H9 (cell line): ENCODE measurements at regions not wholly inside any gene's neighbourhood (a gene's known extent, or its start where the extent isn't known, plus 50 kb on each side); places are given as distances from the start of the nearest gene placed in this dataset.

Experiments
- DNase-seq: peaks from one replicate; pipeline ENCODE4 v3.0.0-alpha.2; 2017
- H2AFZ ChIP-seq: one replicate; pipeline ENCODE4 v1.6.1; 2013; ENCODE audit warnings: mild to moderate bottlenecking, low read length, control low read depth, moderate library complexity
- H2AK5ac ChIP-seq: 2 replicates; pipeline ENCODE4 v1.6.1; 2013; ENCODE audit warnings: low read length, control low read depth, mixed read lengths; ENCODE audit not compliant: insufficient read length
- H2BK120ac ChIP-seq: one replicate; pipeline ENCODE4 v1.6.1; 2013; ENCODE audit warnings: low read depth, mild to moderate bottlenecking, low read length, control low read depth, inconsistent platforms; ENCODE audit not compliant: poor library complexity, severe bottlenecking
- H2BK12ac ChIP-seq: 2 replicates; pipeline ENCODE4 v1.6.1; 2013; ENCODE audit warnings: low read length, control low read depth, mixed read lengths, low read depth; ENCODE audit not compliant: insufficient read length
- H2BK15ac ChIP-seq: 2 replicates; pipeline ENCODE4 v1.6.1; 2013; ENCODE audit warnings: low read depth, low read length, control low read depth
- H2BK20ac ChIP-seq: one replicate; pipeline ENCODE4 v1.6.1; 2013; ENCODE audit warnings: low read depth, mild to moderate bottlenecking, low read length, control low read depth, inconsistent platforms; ENCODE audit not compliant: poor library complexity, severe bottlenecking
- H2BK5ac ChIP-seq: 2 replicates; pipeline ENCODE4 v1.6.1; 2013; ENCODE audit warnings: low read length, control low read depth, mixed read lengths; ENCODE audit not compliant: insufficient read length
- H3K14ac ChIP-seq: 2 replicates; pipeline ENCODE4 v1.6.1; 2013; ENCODE audit warnings: low read length, control low read depth; ENCODE audit not compliant: insufficient read depth
- H3K18ac ChIP-seq: 2 replicates; pipeline ENCODE4 v1.6.1; 2013; ENCODE audit warnings: low read depth, mild to moderate bottlenecking, mixed read lengths, low read length, control low read depth; ENCODE audit not compliant: insufficient read length
- H3K23ac ChIP-seq: 2 replicates; pipeline ENCODE4 v1.6.1; 2013; ENCODE audit warnings: low read length, control low read depth, mixed read lengths, low read depth; ENCODE audit not compliant: insufficient read length
- H3K23me2 ChIP-seq: 2 replicates; pipeline ENCODE4 v1.6.1; 2013; ENCODE audit warnings: low read depth, mild to moderate bottlenecking, mixed read lengths, low read length, control low read depth; ENCODE audit not compliant: insufficient read length, poor library complexity, severe bottlenecking
- H3K27ac ChIP-seq: 2 replicates; pipeline ENCODE4 v1.5.1; 2013; ENCODE audit warnings: low read length, control low read depth, mixed read lengths, low read depth; ENCODE audit not compliant: insufficient read length
- H3K27me3 ChIP-seq: 2 replicates; pipeline ENCODE4 v1.6.1; 2013; ENCODE audit warnings: low read length, control low read depth, inconsistent platforms; ENCODE audit not compliant: insufficient read depth
- H3K4ac ChIP-seq: 2 replicates; pipeline ENCODE4 v1.6.1; 2013; ENCODE audit warnings: low read depth, mild to moderate bottlenecking, control low read depth, inconsistent platforms, low read length, moderate library complexity
- H3K4me1 ChIP-seq: 2 replicates; pipeline ENCODE4 v1.6.1; 2013; ENCODE audit warnings: low read length, control low read depth, inconsistent platforms; ENCODE audit not compliant: insufficient read depth
- H3K4me2 ChIP-seq: 2 replicates; pipeline ENCODE4 v1.6.1; 2013; ENCODE audit warnings: low read length, control low read depth, mixed read lengths; ENCODE audit not compliant: insufficient read length, insufficient read depth
- H3K56ac ChIP-seq: 2 replicates; pipeline ENCODE4 v1.6.1; 2013; ENCODE audit warnings: low read depth, mild to moderate bottlenecking, mixed read lengths, low read length, control low read depth; ENCODE audit not compliant: insufficient read length
- H3K79me1 ChIP-seq: 2 replicates; pipeline ENCODE4 v1.6.1; 2013; ENCODE audit warnings: low read depth, mild to moderate bottlenecking, moderate library complexity, low read length, control low read depth, inconsistent platforms; ENCODE audit not compliant: insufficient read depth, poor library complexity, severe bottlenecking
- H3K79me2 ChIP-seq: 2 replicates; pipeline ENCODE4 v1.6.1; 2013; ENCODE audit warnings: low read length, control low read depth, inconsistent platforms; ENCODE audit not compliant: insufficient read depth
- H3K9ac ChIP-seq: 2 replicates; pipeline ENCODE4 v1.6.1; 2013; ENCODE audit warnings: low read length, control low read depth, mixed read lengths; ENCODE audit not compliant: insufficient read length; ENCODE audit errors: extremely low read depth
- H3K9me3 ChIP-seq: one replicate; pipeline ENCODE4 v1.6.1; 2013; ENCODE audit warnings: low read depth, low read length, inconsistent platforms; ENCODE audit not compliant: control insufficient read depth
- H3T11ph ChIP-seq: one replicate; pipeline ENCODE4 v1.6.1; 2013; ENCODE audit warnings: mild to moderate bottlenecking, low read length, control low read depth, inconsistent platforms
- H4K20me1 ChIP-seq: one replicate; pipeline ENCODE4 v1.6.1; 2013; ENCODE audit not compliant: control insufficient read depth, insufficient read length, insufficient read depth
- H4K5ac ChIP-seq: 2 replicates; pipeline ENCODE4 v1.6.1; 2013; ENCODE audit warnings: low read depth, mild to moderate bottlenecking, mixed read lengths, low read length, control low read depth; ENCODE audit not compliant: insufficient read length
- H4K8ac ChIP-seq: replicated peaks from 2 replicates; pipeline ENCODE4 v1.6.1; 2013; ENCODE audit warnings: low read length, control low read depth, mixed read lengths, low read depth; ENCODE audit not compliant: insufficient read length
- H4K91ac ChIP-seq: 2 replicates; pipeline ENCODE4 v1.6.1; 2013; ENCODE audit warnings: low read depth, mild to moderate bottlenecking, moderate library complexity, mixed read lengths, low read length, control low read depth; ENCODE audit not compliant: insufficient read length
- H3K27ac Mint-ChIP-seq, 3 experiments: 2 replicates in 2 of 3; 3 replicates in 1 of 3; pipeline ENCODE4 v1.8.0; 2020 to 2021; ENCODE audit warnings: mixed read lengths in 3 of 3, mild to moderate bottlenecking in 1 of 3, moderate library complexity in 1 of 3
- H3K27me3 Mint-ChIP-seq: 2 replicates; pipeline ENCODE4 v1.8.0; 2021; ENCODE audit warnings: low read depth, mild to moderate bottlenecking, moderate library complexity, mixed read lengths
- H3K36me3 Mint-ChIP-seq, 3 experiments: 2 replicates in 2 of 3; 3 replicates in 1 of 3; pipeline ENCODE4 v1.8.0; 2020 to 2021; ENCODE audit warnings: low read depth in 3 of 3, mixed read lengths in 3 of 3; ENCODE audit not compliant: insufficient read depth in 1 of 3
- H3K4me1 Mint-ChIP-seq, 2 experiments: 2 replicates each; pipeline ENCODE4 v1.8.0; 2020; ENCODE audit warnings: mixed read lengths in 2 of 2
- H3K4me3 Mint-ChIP-seq, 2 experiments: 2 replicates in 1 of 2; 3 replicates in 1 of 2; pipeline ENCODE4 v1.8.0; 2020 to 2021; ENCODE audit warnings: mild to moderate bottlenecking in 2 of 2, mixed read lengths in 2 of 2, moderate library complexity in 1 of 2
- H3K9me3 Mint-ChIP-seq, 2 experiments: 2 replicates in 1 of 2; 3 replicates in 1 of 2; pipeline ENCODE4 v1.8.0; 2020; ENCODE audit warnings: mild to moderate bottlenecking in 2 of 2, mixed read lengths in 2 of 2, moderate library complexity in 1 of 2
- WGBS: extraction: QIAGEN DNeasy Blood & Tissue Kit; methylation state at CpG from one replicate; pipeline ENCODE4 v1.1.7; 2013; ENCODE audit warnings: missing lambda C conversion rate, low lambda C conversion rate, mixed read lengths; ENCODE audit not compliant: insufficient read length; ENCODE audit errors: extremely low coverage; 5-methylcytosine and 5-hydroxymethylcytosine counted together
- TF ChIP-seq, protein P1 (sequence below): fragments of 200-600 bp; sonication (generic); conservative IDR thresholded peaks from 3 replicates; pipeline ENCODE4 v1.8.0; 2021; ENCODE audit warnings: antibody characterized with exemption, mild to moderate bottlenecking

- TF ChIP-seq, protein P1, sequence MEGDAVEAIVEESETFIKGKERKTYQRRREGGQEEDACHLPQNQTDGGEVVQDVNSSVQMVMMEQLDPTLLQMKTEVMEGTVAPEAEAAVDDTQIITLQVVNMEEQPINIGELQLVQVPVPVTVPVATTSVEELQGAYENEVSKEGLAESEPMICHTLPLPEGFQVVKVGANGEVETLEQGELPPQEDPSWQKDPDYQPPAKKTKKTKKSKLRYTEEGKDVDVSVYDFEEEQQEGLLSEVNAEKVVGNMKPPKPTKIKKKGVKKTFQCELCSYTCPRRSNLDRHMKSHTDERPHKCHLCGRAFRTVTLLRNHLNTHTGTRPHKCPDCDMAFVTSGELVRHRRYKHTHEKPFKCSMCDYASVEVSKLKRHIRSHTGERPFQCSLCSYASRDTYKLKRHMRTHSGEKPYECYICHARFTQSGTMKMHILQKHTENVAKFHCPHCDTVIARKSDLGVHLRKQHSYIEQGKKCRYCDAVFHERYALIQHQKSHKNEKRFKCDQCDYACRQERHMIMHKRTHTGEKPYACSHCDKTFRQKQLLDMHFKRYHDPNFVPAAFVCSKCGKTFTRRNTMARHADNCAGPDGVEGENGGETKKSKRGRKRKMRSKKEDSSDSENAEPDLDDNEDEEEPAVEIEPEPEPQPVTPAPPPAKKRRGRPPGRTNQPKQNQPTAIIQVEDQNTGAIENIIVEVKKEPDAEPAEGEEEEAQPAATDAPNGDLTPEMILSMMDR = no peak
- Mint-ChIP-seq H3K9me3 (peaks cover 8 to 11% of the 10 kb centered on the region in 2 experiments), H3K4me3 (no peak overlapping the region), H3K36me3 (peaks cover 4 to 11% (median 4%) of the 10 kb centered on the region in 3 experiments; a peak in 5 of 7 replicates), H3K4me1 (peaks cover 0 to 6% of the 10 kb centered on the region in 2 experiments; a peak in 1 of 4 replicates), H3K27me3 (no peaks in the 10 kb centered on the region; the same call in 1 of the 2 replicates), H3K27ac (no peak overlapping the region)
- no peak overlapping the region for H2BK5ac ChIP-seq
- H3K79me2 ChIP-seq = no peaks in the 10 kb centered on the region
- H4K8ac ChIP-seq = no peak overlapping the region
- no peaks in the 10 kb centered on the region for H3K27me3 ChIP-seq
- no peak overlapping the region for H2BK120ac ChIP-seq
- no peak overlapping the region for H3K56ac ChIP-seq
- no peak overlapping the region for H3K9ac ChIP-seq
- H3K9me3 ChIP-seq = no peaks in the 10 kb centered on the region
- H4K20me1 ChIP-seq = no peaks in the 10 kb centered on the region
- no peak overlapping the region for H3K4ac ChIP-seq
- H2AFZ ChIP-seq = no peak overlapping the region
- no peak overlapping the region for H2BK15ac ChIP-seq
- no peak overlapping the region for H2AK5ac ChIP-seq
- no peaks in the 10 kb centered on the region for H3K79me1 ChIP-seq
- H4K5ac ChIP-seq = no peak overlapping the region
- WGBS = no CpG with 5 or more reads among the region's 9 CpGs
- no peak for DNase-seq
- no peak overlapping the region for H2BK20ac ChIP-seq
- no peak overlapping the region for H4K91ac ChIP-seq
- H3K14ac ChIP-seq = no peak overlapping the region
- H3K27ac ChIP-seq = no peak overlapping the region
- H3K18ac ChIP-seq = no peak overlapping the region
- no peak overlapping the region for H3K23ac ChIP-seq
- no peaks in the 10 kb centered on the region for H3K23me2 ChIP-seq
- H3K4me1 ChIP-seq = 0 out of 2 replicates have a peak, but pooled peaks cover 2% of the 10 kb centered on the region
- H2BK12ac ChIP-seq = no peak overlapping the region
- no peak overlapping the region for H3T11ph ChIP-seq
- H3K4me2 ChIP-seq = no peak overlapping the region
These were observed 229.6 kb upstream of the IRX2 start for GRCh38 chr5:2981035-2981434.
